H9 (cell line): ENCODE measurements at regions not wholly inside any gene's neighbourhood (a gene's known extent, or its start where the extent isn't known, plus 50 kb on each side); places are given as distances from the start of the nearest gene placed in this dataset.

Experiments used
- DNase-seq: peaks from one replicate; pipeline ENCODE4 v3.0.0-alpha.2; 2017
- H2AFZ ChIP-seq: one replicate; pipeline ENCODE4 v1.6.1; 2013; ENCODE audit warnings: mild to moderate bottlenecking, low read length, control low read depth, moderate library complexity
- H2AK5ac ChIP-seq: 2 replicates; pipeline ENCODE4 v1.6.1; 2013; ENCODE audit warnings: low read length, control low read depth, mixed read lengths; ENCODE audit not compliant: insufficient read length
- H2BK120ac ChIP-seq: one replicate; pipeline ENCODE4 v1.6.1; 2013; ENCODE audit warnings: low read depth, mild to moderate bottlenecking, low read length, control low read depth, inconsistent platforms; ENCODE audit not compliant: poor library complexity, severe bottlenecking
- H2BK12ac ChIP-seq: 2 replicates; pipeline ENCODE4 v1.6.1; 2013; ENCODE audit warnings: low read length, control low read depth, mixed read lengths, low read depth; ENCODE audit not compliant: insufficient read length
- H2BK15ac ChIP-seq: 2 replicates; pipeline ENCODE4 v1.6.1; 2013; ENCODE audit warnings: low read depth, low read length, control low read depth
- H2BK20ac ChIP-seq: one replicate; pipeline ENCODE4 v1.6.1; 2013; ENCODE audit warnings: low read depth, mild to moderate bottlenecking, low read length, control low read depth, inconsistent platforms; ENCODE audit not compliant: poor library complexity, severe bottlenecking
- H2BK5ac ChIP-seq: 2 replicates; pipeline ENCODE4 v1.6.1; 2013; ENCODE audit warnings: low read length, control low read depth, mixed read lengths; ENCODE audit not compliant: insufficient read length
- H3K14ac ChIP-seq: 2 replicates; pipeline ENCODE4 v1.6.1; 2013; ENCODE audit warnings: low read length, control low read depth; ENCODE audit not compliant: insufficient read depth
- H3K18ac ChIP-seq: 2 replicates; pipeline ENCODE4 v1.6.1; 2013; ENCODE audit warnings: low read depth, mild to moderate bottlenecking, mixed read lengths, low read length, control low read depth; ENCODE audit not compliant: insufficient read length
- H3K23ac ChIP-seq: 2 replicates; pipeline ENCODE4 v1.6.1; 2013; ENCODE audit warnings: low read length, control low read depth, mixed read lengths, low read depth; ENCODE audit not compliant: insufficient read length
- H3K23me2 ChIP-seq: 2 replicates; pipeline ENCODE4 v1.6.1; 2013; ENCODE audit warnings: low read depth, mild to moderate bottlenecking, mixed read lengths, low read length, control low read depth; ENCODE audit not compliant: insufficient read length, poor library complexity, severe bottlenecking
- H3K27ac ChIP-seq: 2 replicates; pipeline ENCODE4 v1.5.1; 2013; ENCODE audit warnings: low read length, control low read depth, mixed read lengths, low read depth; ENCODE audit not compliant: insufficient read length
- H3K27me3 ChIP-seq: 2 replicates; pipeline ENCODE4 v1.6.1; 2013; ENCODE audit warnings: low read length, control low read depth, inconsistent platforms; ENCODE audit not compliant: insufficient read depth
- H3K4ac ChIP-seq: 2 replicates; pipeline ENCODE4 v1.6.1; 2013; ENCODE audit warnings: low read depth, mild to moderate bottlenecking, control low read depth, inconsistent platforms, low read length, moderate library complexity
- H3K4me1 ChIP-seq: 2 replicates; pipeline ENCODE4 v1.6.1; 2013; ENCODE audit warnings: low read length, control low read depth, inconsistent platforms; ENCODE audit not compliant: insufficient read depth
- H3K4me2 ChIP-seq: 2 replicates; pipeline ENCODE4 v1.6.1; 2013; ENCODE audit warnings: low read length, control low read depth, mixed read lengths; ENCODE audit not compliant: insufficient read length, insufficient read depth
- H3K56ac ChIP-seq: 2 replicates; pipeline ENCODE4 v1.6.1; 2013; ENCODE audit warnings: low read depth, mild to moderate bottlenecking, mixed read lengths, low read length, control low read depth; ENCODE audit not compliant: insufficient read length
- H3K79me1 ChIP-seq: 2 replicates; pipeline ENCODE4 v1.6.1; 2013; ENCODE audit warnings: low read depth, mild to moderate bottlenecking, moderate library complexity, low read length, control low read depth, inconsistent platforms; ENCODE audit not compliant: insufficient read depth, poor library complexity, severe bottlenecking
- H3K79me2 ChIP-seq: 2 replicates; pipeline ENCODE4 v1.6.1; 2013; ENCODE audit warnings: low read length, control low read depth, inconsistent platforms; ENCODE audit not compliant: insufficient read depth
- H3K9ac ChIP-seq: 2 replicates; pipeline ENCODE4 v1.6.1; 2013; ENCODE audit warnings: low read length, control low read depth, mixed read lengths; ENCODE audit not compliant: insufficient read length; ENCODE audit errors: extremely low read depth
- H3K9me3 ChIP-seq: one replicate; pipeline ENCODE4 v1.6.1; 2013; ENCODE audit warnings: low read depth, low read length, inconsistent platforms; ENCODE audit not compliant: control insufficient read depth
- H3T11ph ChIP-seq: one replicate; pipeline ENCODE4 v1.6.1; 2013; ENCODE audit warnings: mild to moderate bottlenecking, low read length, control low read depth, inconsistent platforms
- H4K20me1 ChIP-seq: one replicate; pipeline ENCODE4 v1.6.1; 2013; ENCODE audit not compliant: control insufficient read depth, insufficient read length, insufficient read depth
- H4K5ac ChIP-seq: 2 replicates; pipeline ENCODE4 v1.6.1; 2013; ENCODE audit warnings: low read depth, mild to moderate bottlenecking, mixed read lengths, low read length, control low read depth; ENCODE audit not compliant: insufficient read length
- H4K8ac ChIP-seq: replicated peaks from 2 replicates; pipeline ENCODE4 v1.6.1; 2013; ENCODE audit warnings: low read length, control low read depth, mixed read lengths, low read depth; ENCODE audit not compliant: insufficient read length
- H4K91ac ChIP-seq: 2 replicates; pipeline ENCODE4 v1.6.1; 2013; ENCODE audit warnings: low read depth, mild to moderate bottlenecking, moderate library complexity, mixed read lengths, low read length, control low read depth; ENCODE audit not compliant: insufficient read length
- H3K27ac Mint-ChIP-seq, 3 experiments: 2 replicates in 2 of 3; 3 replicates in 1 of 3; pipeline ENCODE4 v1.8.0; 2020 to 2021; ENCODE audit warnings: mixed read lengths in 3 of 3, mild to moderate bottlenecking in 1 of 3, moderate library complexity in 1 of 3
- H3K27me3 Mint-ChIP-seq: 2 replicates; pipeline ENCODE4 v1.8.0; 2021; ENCODE audit warnings: low read depth, mild to moderate bottlenecking, moderate library complexity, mixed read lengths
- H3K36me3 Mint-ChIP-seq, 3 experiments: 2 replicates in 2 of 3; 3 replicates in 1 of 3; pipeline ENCODE4 v1.8.0; 2020 to 2021; ENCODE audit warnings: low read depth in 3 of 3, mixed read lengths in 3 of 3; ENCODE audit not compliant: insufficient read depth in 1 of 3
- H3K4me1 Mint-ChIP-seq, 2 experiments: 2 replicates each; pipeline ENCODE4 v1.8.0; 2020; ENCODE audit warnings: mixed read lengths in 2 of 2
- H3K4me3 Mint-ChIP-seq, 2 experiments: 2 replicates in 1 of 2; 3 replicates in 1 of 2; pipeline ENCODE4 v1.8.0; 2020 to 2021; ENCODE audit warnings: mild to moderate bottlenecking in 2 of 2, mixed read lengths in 2 of 2, moderate library complexity in 1 of 2
- H3K9me3 Mint-ChIP-seq, 2 experiments: 2 replicates in 1 of 2; 3 replicates in 1 of 2; pipeline ENCODE4 v1.8.0; 2020; ENCODE audit warnings: mild to moderate bottlenecking in 2 of 2, mixed read lengths in 2 of 2, moderate library complexity in 1 of 2
- CTCF ChIP-seq: fragments of 200-600 bp; sonication (generic); conservative IDR thresholded peaks from 3 replicates; pipeline ENCODE4 v1.8.0; 2021; ENCODE audit warnings: antibody characterized with exemption, mild to moderate bottlenecking

DNA sequence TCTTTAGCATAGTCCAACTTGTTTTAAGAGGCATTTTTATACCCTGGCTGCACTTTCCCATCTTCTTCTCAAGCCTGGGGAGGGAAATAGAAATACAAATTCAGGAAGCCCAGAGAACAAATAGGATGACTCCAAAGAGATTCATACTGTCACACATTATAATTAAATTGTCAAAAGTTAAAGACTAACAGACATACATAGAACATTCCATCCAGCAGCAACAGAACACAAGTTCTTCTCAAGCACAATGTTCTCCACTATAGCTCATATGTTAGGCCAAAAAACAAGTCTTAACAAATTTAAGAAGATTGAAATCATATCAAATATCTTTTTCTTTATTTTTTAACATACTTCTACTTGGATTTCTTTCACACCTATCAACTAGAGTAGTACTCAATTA lies 75.7 kb downstream of the ANKRD7 start:
- Mint-ChIP-seq H3K9me3 (no peaks in the 10 kb centered on the region), H3K27me3 (no peaks in the 10 kb centered on the region), H3K36me3 (no peaks in the 10 kb centered on the region), H3K4me3 (no peak overlapping the region), H3K4me1 (peaks cover 0 to 2% of the 10 kb centered on the region in 2 experiments; a peak in 1 of 4 replicates), H3K27ac (no peak overlapping the region)
- no peak overlapping the region for H3K4ac ChIP-seq
- no peaks in the 10 kb centered on the region for H3K79me2 ChIP-seq
- no peaks in the 10 kb centered on the region for H3K23me2 ChIP-seq
- H3K14ac ChIP-seq: no peak overlapping the region
- no peak for TF ChIP-seq CTCF
- no peak overlapping the region for H2BK20ac ChIP-seq
- H3K9ac ChIP-seq: no peak overlapping the region
- no peak overlapping the region for H3T11ph ChIP-seq
- H2AK5ac ChIP-seq: no peak overlapping the region
- H2BK12ac ChIP-seq: no peak overlapping the region
- H2AFZ ChIP-seq: no peak overlapping the region
- H4K20me1 ChIP-seq: no peaks in the 10 kb centered on the region
- no peak overlapping the region for H4K91ac ChIP-seq
- no peaks in the 10 kb centered on the region for H3K9me3 ChIP-seq
- no peak overlapping the region for H4K8ac ChIP-seq
- no peak overlapping the region for H4K5ac ChIP-seq
- no peak overlapping the region for H3K23ac ChIP-seq
- H3K27ac ChIP-seq: no peak overlapping the region
- no peaks in the 10 kb centered on the region for H3K79me1 ChIP-seq
- H2BK5ac ChIP-seq: no peak overlapping the region
- DNase-seq: no peak
- H3K4me2 ChIP-seq: no peak overlapping the region
- H2BK120ac ChIP-seq: no peak overlapping the region
- H3K4me1 ChIP-seq: no peaks in the 10 kb centered on the region
- H3K56ac ChIP-seq: no peak overlapping the region
- no peak overlapping the region for H2BK15ac ChIP-seq
- H3K27me3 ChIP-seq: no peaks in the 10 kb centered on the region
- H3K18ac ChIP-seq: no peak overlapping the region
